GM18870 (cell line): ENCODE measurements at regions not wholly inside any gene's neighbourhood (a gene's known extent, or its start where the extent isn't known, plus 50 kb on each side); places are given as distances from the start of the nearest gene placed in this dataset.
"Not testable (repeated sequence)": the region's sequence is repeated elsewhere in the genome, so short reads cannot be mapped to it uniquely, and the experiment has no call there.

Experiments used
- ATAC-seq: cut with Tn5 transposase; IDR thresholded peaks from one replicate; pipeline ENCODE4 v1.9.1; 2021; ENCODE audit warnings: moderate library complexity; ENCODE audit not compliant: unreplicated experiment

GRCh38 chr6:166703149-166703710 is 76.2 kb upstream of the RPS6KA2 start:
- no peak for ATAC-seq

GRCh38 chr6:166701424-166701823 is 74.4 kb upstream of the RPS6KA2 start:
- not testable (repeated sequence) for ATAC-seq

GRCh38 chr6:166700871-166701270 is 73.8 kb upstream of the RPS6KA2 start:
- ATAC-seq: not testable (repeated sequence)

- ATAC-seq: peak; percentile 60
These were observed 70.1 kb upstream of the RPS6KA2 start for GRCh38 chr6:166697113-166697512.

- ATAC-seq: no peak
These were observed 66.8 kb upstream of the RPS6KA2 start for GRCh38 chr6:166693880-166694279.

- ATAC-seq: no peak
These were observed 65.8 kb upstream of the RPS6KA2 start for GRCh38 chr6:166692723-166693302.

- ATAC-seq: no peak
These were observed 64.7 kb upstream of the RPS6KA2 start for GRCh38 chr6:166691746-166692145.

- ATAC-seq: no peak
These were observed 64.1 kb upstream of the RPS6KA2 start for GRCh38 chr6:166691199-166691598.

GRCh38 chr6:166689687-166690086 is 62.6 kb upstream of the RPS6KA2 start:
- no peak for ATAC-seq

GRCh38 chr6:166688901-166689300 is 61.9 kb upstream of the RPS6KA2 start:
- no peak for ATAC-seq

GRCh38 chr6:166687879-166688205 is 60.8 kb upstream of the RPS6KA2 start:
- no peak for ATAC-seq

GRCh38 chr6:166687070-166687878 is 60.2 kb upstream of the RPS6KA2 start:
- ATAC-seq: no peak

- no peak for ATAC-seq
These were observed 59.3 kb upstream of the RPS6KA2 start for GRCh38 chr6:166686317-166686716.

- no peak for ATAC-seq
These were observed 57.8 kb upstream of the RPS6KA2 start for GRCh38 chr6:166684866-166685265.

- ATAC-seq: no peak
These were observed 57.1 kb upstream of the RPS6KA2 start for GRCh38 chr6:166684170-166684569.

GRCh38 chr6:166683477-166683876 is 56.4 kb upstream of the RPS6KA2 start:
- ATAC-seq: no peak

GRCh38 chr6:166679566-166679965 is 52.5 kb upstream of the RPS6KA2 start:
- no peak for ATAC-seq

GRCh38 chr6:166678426-166678825 is 51.4 kb upstream of the RPS6KA2 start:
- ATAC-seq: no peak

GRCh38 chr6:166677941-166678340 is 50.9 kb upstream of the RPS6KA2 start:
- no peak for ATAC-seq
